ENCODE measurements at regions not wholly inside any gene's neighbourhood (a gene's known extent, or its start where the extent isn't known, plus 50 kb on each side); places are given as distances from the start of the nearest gene placed in this dataset.

DNA sequence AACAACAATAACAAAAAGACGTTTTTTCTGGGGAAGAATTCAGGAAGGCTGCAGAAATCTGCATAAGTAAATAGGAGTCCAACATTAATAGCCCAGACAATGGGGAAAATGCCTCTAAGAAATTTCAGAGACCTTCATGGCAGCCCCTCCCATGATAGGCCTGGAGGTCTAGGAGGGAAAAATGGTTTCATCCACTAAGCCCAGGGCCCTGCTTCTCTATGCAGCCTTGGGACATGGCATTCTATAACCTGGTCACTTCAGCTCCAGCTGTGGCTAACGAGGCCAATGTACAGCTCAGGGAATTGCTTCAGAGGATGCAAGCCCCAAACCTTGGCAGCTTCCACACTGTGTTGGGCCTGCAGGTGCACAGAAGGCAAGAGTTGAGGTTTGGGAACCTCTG lies 125.6 kb upstream of the GMNC start:
- no peaks in the 10 kb centered on the region for H3K36me3 ChIP-seq (ENCODE audit: insufficient read depth, low read length)
- no peaks in the 10 kb centered on the region for H3K27me3 ChIP-seq (ENCODE audit: insufficient read depth, low read length)
- no peaks in the 10 kb centered on the region for H3K79me2 ChIP-seq (ENCODE audit: insufficient read depth, low read length)
- no peak for TF ChIP-seq EZH2 (IDR thresholded peaks at IDR 0.05; ENCODE audit: borderline replicate concordance, low read length)
- TF ChIP-seq, protein P1, sequence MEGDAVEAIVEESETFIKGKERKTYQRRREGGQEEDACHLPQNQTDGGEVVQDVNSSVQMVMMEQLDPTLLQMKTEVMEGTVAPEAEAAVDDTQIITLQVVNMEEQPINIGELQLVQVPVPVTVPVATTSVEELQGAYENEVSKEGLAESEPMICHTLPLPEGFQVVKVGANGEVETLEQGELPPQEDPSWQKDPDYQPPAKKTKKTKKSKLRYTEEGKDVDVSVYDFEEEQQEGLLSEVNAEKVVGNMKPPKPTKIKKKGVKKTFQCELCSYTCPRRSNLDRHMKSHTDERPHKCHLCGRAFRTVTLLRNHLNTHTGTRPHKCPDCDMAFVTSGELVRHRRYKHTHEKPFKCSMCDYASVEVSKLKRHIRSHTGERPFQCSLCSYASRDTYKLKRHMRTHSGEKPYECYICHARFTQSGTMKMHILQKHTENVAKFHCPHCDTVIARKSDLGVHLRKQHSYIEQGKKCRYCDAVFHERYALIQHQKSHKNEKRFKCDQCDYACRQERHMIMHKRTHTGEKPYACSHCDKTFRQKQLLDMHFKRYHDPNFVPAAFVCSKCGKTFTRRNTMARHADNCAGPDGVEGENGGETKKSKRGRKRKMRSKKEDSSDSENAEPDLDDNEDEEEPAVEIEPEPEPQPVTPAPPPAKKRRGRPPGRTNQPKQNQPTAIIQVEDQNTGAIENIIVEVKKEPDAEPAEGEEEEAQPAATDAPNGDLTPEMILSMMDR (IDR thresholded peaks at IDR 0.05; ENCODE audit: low read length): no peak
- no peak overlapping the region for H2AFZ ChIP-seq (ENCODE audit: low read length)
- H3K9me2 ChIP-seq (ENCODE audit: low read depth, low read length): no peaks in the 10 kb centered on the region; the same call in 1 of the 2 replicates
- H3K4me2 ChIP-seq (ENCODE audit: low read length): no peak overlapping the region
- H3K27ac ChIP-seq (ENCODE audit: low read depth, low read length, poor library complexity, severe bottlenecking): no peak overlapping the region
- no peak overlapping the region for H3K9ac ChIP-seq (ENCODE audit: low read length)
- no peak overlapping the region for H3K4me3 ChIP-seq (ENCODE audit: low read depth, low read length, poor library complexity, severe bottlenecking)
- H4K20me1 ChIP-seq (ENCODE audit: insufficient read depth, low read length): no peaks in the 10 kb centered on the region
- no peaks in the 10 kb centered on the region for H3F3A ChIP-seq (ENCODE audit: insufficient read depth, low read length)
- no peaks in the 10 kb centered on the region for H3K4me1 ChIP-seq (ENCODE audit: insufficient read depth, low read length, severe bottlenecking)
- H3K9me3 ChIP-seq (ENCODE audit: low read length): no peaks in the 10 kb centered on the region

DNA sequence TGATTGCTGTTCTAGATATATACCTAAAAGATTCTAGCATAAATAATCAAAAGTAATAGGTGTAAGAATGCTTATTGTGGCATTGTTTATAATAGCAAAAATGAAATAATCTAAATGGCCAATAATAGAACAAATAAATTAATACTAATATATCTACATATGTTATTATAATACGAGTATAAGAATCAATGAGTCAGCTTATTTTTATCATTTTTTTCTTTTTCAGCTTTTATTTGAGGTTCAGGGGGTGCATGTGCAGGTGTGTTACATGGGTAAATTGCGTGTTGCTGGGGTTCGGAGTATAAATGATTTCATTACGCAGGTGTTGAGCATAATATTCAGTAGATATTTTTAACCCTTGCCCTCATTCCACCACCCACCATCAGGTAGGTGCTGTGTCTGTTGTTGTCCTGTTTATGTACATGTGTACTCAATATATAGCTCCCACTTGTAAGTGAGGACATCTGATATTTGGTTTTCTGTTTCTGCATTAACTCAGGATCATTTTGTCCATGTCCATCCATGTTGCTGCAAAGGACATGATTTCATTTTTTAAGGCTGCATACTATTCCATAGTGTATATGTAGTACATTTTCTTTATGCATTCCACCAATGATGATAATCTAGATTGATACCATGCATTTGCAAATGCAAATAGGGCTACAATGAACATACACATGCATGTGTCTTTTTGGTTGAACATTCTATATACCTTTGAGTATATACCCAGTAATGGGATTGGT lies 122.2 kb upstream of the GMNC start:
- H3F3A ChIP-seq (ENCODE audit: insufficient read depth, low read length): no peaks in the 10 kb centered on the region
- no peak overlapping the region for H3K27ac ChIP-seq (ENCODE audit: low read depth, low read length, poor library complexity, severe bottlenecking)
- no peaks in the 10 kb centered on the region for H3K9me3 ChIP-seq (ENCODE audit: low read length)
- H3K9ac ChIP-seq (ENCODE audit: low read length): no peak overlapping the region
- H3K4me2 ChIP-seq (ENCODE audit: low read length): no peak overlapping the region
- no peaks in the 10 kb centered on the region; the same call in 1 of the 2 replicates for H3K9me2 ChIP-seq (ENCODE audit: low read depth, low read length)
- H3K4me1 ChIP-seq (ENCODE audit: insufficient read depth, low read length, severe bottlenecking): no peaks in the 10 kb centered on the region
- no peak overlapping the region for H2AFZ ChIP-seq (ENCODE audit: low read length)
- no peaks in the 10 kb centered on the region for H3K79me2 ChIP-seq (ENCODE audit: insufficient read depth, low read length)
- no peaks in the 10 kb centered on the region for H3K27me3 ChIP-seq (ENCODE audit: insufficient read depth, low read length)
- H3K4me3 ChIP-seq (ENCODE audit: low read depth, low read length, poor library complexity, severe bottlenecking): no peak overlapping the region
- no peak for TF ChIP-seq EZH2 (IDR thresholded peaks at IDR 0.05; ENCODE audit: borderline replicate concordance, low read length)
- TF ChIP-seq, protein P1 (IDR thresholded peaks at IDR 0.05; ENCODE audit: low read length): no peak
- H4K20me1 ChIP-seq (ENCODE audit: insufficient read depth, low read length): no peaks in the 10 kb centered on the region
- no peaks in the 10 kb centered on the region for H3K36me3 ChIP-seq (ENCODE audit: insufficient read depth, low read length)

DNA sequence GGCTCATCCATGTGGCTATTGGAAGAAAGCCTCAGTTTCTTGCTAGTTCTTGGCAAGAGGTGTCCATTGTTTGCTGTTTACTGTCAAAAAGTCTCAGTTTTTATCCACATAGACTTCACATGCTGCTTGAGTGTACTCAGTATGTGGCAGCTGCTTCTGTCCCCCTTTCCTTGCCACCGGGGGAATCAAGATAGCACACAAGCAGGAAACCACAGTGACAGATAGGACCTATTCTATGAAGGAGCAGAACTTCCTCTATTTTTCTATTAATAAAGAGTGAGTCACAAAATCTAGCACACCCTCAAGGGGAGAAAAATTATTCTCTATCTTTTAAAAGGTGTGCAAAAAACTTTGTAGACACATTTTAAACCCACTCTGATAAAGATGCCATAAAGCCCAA lies 121.4 kb upstream of the GMNC start:
- Histone ChIP-seq H2AFZ (ENCODE audit: low read length) (no peak overlapping the region), H3K79me2 (ENCODE audit: insufficient read depth, low read length) (no peaks in the 10 kb centered on the region), H3K9ac (ENCODE audit: low read length) (no peak overlapping the region), H3K4me1 (ENCODE audit: insufficient read depth, low read length, severe bottlenecking) (no peaks in the 10 kb centered on the region), H3K4me3 (ENCODE audit: low read depth, low read length, poor library complexity, severe bottlenecking) (no peak overlapping the region), H3K27me3 (ENCODE audit: insufficient read depth, low read length) (no peaks in the 10 kb centered on the region), H3K9me3 (ENCODE audit: low read length) (no peaks in the 10 kb centered on the region), H3K4me2 (ENCODE audit: low read length) (no peak overlapping the region), H4K20me1 (ENCODE audit: insufficient read depth, low read length) (no peaks in the 10 kb centered on the region), H3K9me2 (ENCODE audit: low read depth, low read length) (no peaks in the 10 kb centered on the region; the same call in 1 of the 2 replicates), H3F3A (ENCODE audit: insufficient read depth, low read length) (no peaks in the 10 kb centered on the region), H3K36me3 (ENCODE audit: insufficient read depth, low read length) (no peaks in the 10 kb centered on the region), H3K27ac (ENCODE audit: low read depth, low read length, poor library complexity, severe bottlenecking) (no peak overlapping the region)
- TF ChIP-seq EZH2 (IDR thresholded peaks at IDR 0.05; ENCODE audit: borderline replicate concordance, low read length): no peak
- TF ChIP-seq, protein P1 (IDR thresholded peaks at IDR 0.05; ENCODE audit: low read length): no peak
